Glutamatergic neuron (in vitro differentiated cells): ENCODE measurements at regions not wholly inside any gene's neighbourhood (a gene's known extent, or its start where the extent isn't known, plus 50 kb on each side); places are given as distances from the start of the nearest gene placed in this dataset.

ENCODE experiments used
- DNase-seq: peaks from one replicate; pipeline ENCODE4 v3.0.0; 2022
- H3K27ac Mint-ChIP-seq: one replicate; pipeline ENCODE4 v1.8.0; 2020; ENCODE audit warnings: mild to moderate bottlenecking, mixed read lengths, inconsistent platforms; ENCODE audit not compliant: unreplicated experiment
- H3K27me3 Mint-ChIP-seq: one replicate; pipeline ENCODE4 v1.8.0; 2020; ENCODE audit warnings: mild to moderate bottlenecking, moderate library complexity, mixed read lengths, inconsistent platforms; ENCODE audit not compliant: unreplicated experiment
- H3K36me3 Mint-ChIP-seq: one replicate; pipeline ENCODE4 v1.8.0; 2020; ENCODE audit warnings: mild to moderate bottlenecking, mixed read lengths, inconsistent platforms; ENCODE audit not compliant: unreplicated experiment
- H3K4me1 Mint-ChIP-seq: one replicate; pipeline ENCODE4 v1.8.0; 2020; ENCODE audit warnings: mild to moderate bottlenecking, low read depth, mixed read lengths, inconsistent platforms; ENCODE audit not compliant: unreplicated experiment
- H3K4me3 Mint-ChIP-seq: one replicate; pipeline ENCODE4 v1.8.0; 2020; ENCODE audit warnings: mild to moderate bottlenecking, mixed read lengths, inconsistent platforms; ENCODE audit not compliant: unreplicated experiment
- H3K9me3 Mint-ChIP-seq: one replicate; pipeline ENCODE4 v1.8.0; 2020; ENCODE audit warnings: mild to moderate bottlenecking, moderate library complexity, mixed read lengths, inconsistent platforms; ENCODE audit not compliant: unreplicated experiment
- CTCF ChIP-seq: fragments of 200-600 bp; sonication (generic); IDR thresholded peaks from one replicate; pipeline ENCODE4 v1.5.0; 2021; ENCODE audit not compliant: partially characterized antibody, unreplicated experiment

- Mint-ChIP-seq H3K36me3 (peaks cover 5% of the 10 kb centered on the region), H3K4me1 (peaks cover 3% of the 10 kb centered on the region), H3K27ac (no peak overlapping the region), H3K4me3 (no peak overlapping the region), H3K9me3 (peaks cover 1% of the 10 kb centered on the region), H3K27me3 (no peaks in the 10 kb centered on the region)
- no peak for DNase-seq
- no peak for TF ChIP-seq CTCF
Measured at GRCh38 chr14:49966304-49966809, 73.5 kb downstream of the ARF6 start.

GRCh38 chr14:49966971-49967630 lies 74.2 kb downstream of the ARF6 start:
- Mint-ChIP-seq H3K27ac (no peak overlapping the region), H3K4me1 (peaks cover 5% of the 10 kb centered on the region)

GRCh38 chr14:49969961-49970360 lies 77.1 kb downstream of the ARF6 start:
- no peak overlapping the region for H3K27ac Mint-ChIP-seq

More at GRCh38 chr14:49966971-49967630, 74.2 kb downstream of the ARF6 start:
- Mint-ChIP-seq H3K27me3 (no peaks in the 10 kb centered on the region), H3K4me3 (no peak overlapping the region), H3K36me3 (peaks cover 5% of the 10 kb centered on the region), H3K9me3 (peaks cover 1% of the 10 kb centered on the region)
- no peak for DNase-seq
- no peak for TF ChIP-seq CTCF

GRCh38 chr14:49970474-49971147 lies 77.7 kb downstream of the ARF6 start:
- DNase-seq, result no peak
- peaks cover 3% of the 10 kb centered on the region for H3K9me3 Mint-ChIP-seq
- H3K4me1 Mint-ChIP-seq, result peaks cover 7% of the 10 kb centered on the region
- no peak overlapping the region for H3K27ac Mint-ChIP-seq
- TF ChIP-seq CTCF, result no peak
- no peak overlapping the region for H3K4me3 Mint-ChIP-seq
- H3K27me3 Mint-ChIP-seq, result peaks cover 3% of the 10 kb centered on the region
- peaks cover 5% of the 10 kb centered on the region for H3K36me3 Mint-ChIP-seq

More at GRCh38 chr14:49969961-49970360, 77.1 kb downstream of the ARF6 start:
- H3K9me3 Mint-ChIP-seq, result peaks cover 3% of the 10 kb centered on the region
- peaks cover 7% of the 10 kb centered on the region for H3K4me1 Mint-ChIP-seq
- peaks cover 5% of the 10 kb centered on the region for H3K36me3 Mint-ChIP-seq
- peaks cover 3% of the 10 kb centered on the region for H3K27me3 Mint-ChIP-seq
- no peak for DNase-seq
- no peak overlapping the region for H3K4me3 Mint-ChIP-seq
- TF ChIP-seq CTCF, result no peak
